ENCODE measurements at regions not wholly inside any gene's neighbourhood (a gene's known extent, or its start where the extent isn't known, plus 50 kb on each side); places are given as distances from the start of the nearest gene placed in this dataset.

- no peak for DNase-seq
Measured at GRCh38 chr12:14257303-14257733, 108.2 kb upstream of the ATF7IP start.

- DNase-seq = peak; percentile 95
Measured at GRCh38 chr12:14257734-14258574, 107.5 kb upstream of the ATF7IP start.

GRCh38 chr12:14258575-14258940 lies 106.9 kb upstream of the ATF7IP start:
- DNase-seq = no peak

GRCh38 chr12:14259481-14260010 lies 105.9 kb upstream of the ATF7IP start:
- DNase-seq = no peak

- DNase-seq = no peak
Measured at GRCh38 chr12:14260011-14260993, 105.2 kb upstream of the ATF7IP start.

- no peak for DNase-seq
Measured at GRCh38 chr12:14261096-14261495, 104.4 kb upstream of the ATF7IP start.

- no peak for DNase-seq
Measured at GRCh38 chr12:14261861-14262260, 103.6 kb upstream of the ATF7IP start.

- DNase-seq = no peak
Measured at GRCh38 chr12:14262771-14263511, 102.5 kb upstream of the ATF7IP start.

GRCh38 chr12:14263742-14264141 lies 101.7 kb upstream of the ATF7IP start:
- no peak for DNase-seq

- no peak for DNase-seq
Measured at GRCh38 chr12:14264316-14264715, 101.2 kb upstream of the ATF7IP start.

- DNase-seq = no peak
Measured at GRCh38 chr12:14264778-14265177, 100.7 kb upstream of the ATF7IP start.

- DNase-seq = no peak
Measured at GRCh38 chr12:14268120-14268515, 97.4 kb upstream of the ATF7IP start.

- DNase-seq = no peak
Measured at GRCh38 chr12:14270392-14270791, 95.1 kb upstream of the ATF7IP start.

GRCh38 chr12:14272956-14273912 lies 92.2 kb upstream of the ATF7IP start:
- no peak for DNase-seq

GRCh38 chr12:14273913-14274311 lies 91.6 kb upstream of the ATF7IP start:
- no peak for DNase-seq

- DNase-seq = no peak
Measured at GRCh38 chr12:14275111-14275510, 90.4 kb upstream of the ATF7IP start.

GRCh38 chr12:14275886-14276285 lies 89.6 kb upstream of the ATF7IP start:
- peak; percentile 22 for DNase-seq

GRCh38 chr12:14278294-14278953 lies 87.1 kb upstream of the ATF7IP start:
- DNase-seq = no peak

- DNase-seq = no peak
Measured at GRCh38 chr12:14279845-14280244, 85.6 kb upstream of the ATF7IP start.

GRCh38 chr12:14280921-14281320 lies 84.6 kb upstream of the ATF7IP start:
- DNase-seq = no peak

GRCh38 chr12:14281539-14281938 lies 83.9 kb upstream of the ATF7IP start:
- DNase-seq = no peak
